ENCODE measurements at regions not wholly inside any gene's neighbourhood (a gene's known extent, or its start where the extent isn't known, plus 50 kb on each side); places are given as distances from the start of the nearest gene placed in this dataset.
A peak's percentile ranks its signal among the peaks of the same experiment; 100 is the strongest.

GRCh38 chr3:141669434-141669833 is 68.7 kb upstream of the RNF7 start:
- no peak for DNase-seq

DNA sequence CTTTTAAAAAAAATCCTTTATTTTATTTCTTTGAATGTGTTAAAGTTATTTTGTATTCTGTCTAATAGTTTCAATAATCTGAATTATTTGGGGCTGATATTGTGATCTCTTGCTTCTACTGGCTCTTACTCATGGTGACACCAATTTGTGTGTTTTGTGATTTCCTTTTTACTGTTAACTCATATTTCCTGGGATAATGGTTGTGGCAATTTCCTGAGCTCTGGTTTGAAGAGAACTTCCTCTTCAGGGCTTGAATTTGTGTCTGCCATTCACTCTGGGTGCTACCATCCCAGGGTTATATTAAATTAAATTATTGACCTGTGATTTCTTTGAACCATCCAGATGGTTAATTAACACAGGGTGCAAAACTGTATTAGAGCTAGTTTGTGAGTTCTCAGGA is 60.4 kb upstream of the RNF7 start:
- DNase-seq: no peak

GRCh38 chr3:141680620-141681389 is 57.3 kb upstream of the RNF7 start:
- DNase-seq: peak; percentile 11 to 92 (median 77)

DNA sequence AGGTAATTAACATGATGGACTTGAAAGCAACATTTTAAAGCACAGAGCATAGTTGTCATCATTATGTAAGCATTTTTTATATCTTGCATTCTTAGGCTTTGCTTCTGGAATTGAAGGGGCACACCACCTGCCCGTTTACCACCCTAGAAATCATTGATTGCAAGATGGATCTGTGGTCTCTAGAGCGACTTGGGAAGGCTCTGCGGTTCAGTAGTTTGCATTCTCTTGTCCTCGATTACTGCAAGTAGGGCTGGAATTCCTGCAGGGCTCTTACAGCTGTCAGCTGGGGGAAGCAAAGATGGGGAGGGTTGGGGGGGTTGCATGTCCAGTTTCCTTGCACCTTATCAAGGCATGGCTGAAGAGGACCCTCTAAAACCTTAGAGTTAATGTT is 56.7 kb upstream of the RNF7 start:
- DNase-seq: no peak

- no peak for DNase-seq
Measured at GRCh38 chr3:141682007-141682406, 56.1 kb upstream of the RNF7 start.

DNA sequence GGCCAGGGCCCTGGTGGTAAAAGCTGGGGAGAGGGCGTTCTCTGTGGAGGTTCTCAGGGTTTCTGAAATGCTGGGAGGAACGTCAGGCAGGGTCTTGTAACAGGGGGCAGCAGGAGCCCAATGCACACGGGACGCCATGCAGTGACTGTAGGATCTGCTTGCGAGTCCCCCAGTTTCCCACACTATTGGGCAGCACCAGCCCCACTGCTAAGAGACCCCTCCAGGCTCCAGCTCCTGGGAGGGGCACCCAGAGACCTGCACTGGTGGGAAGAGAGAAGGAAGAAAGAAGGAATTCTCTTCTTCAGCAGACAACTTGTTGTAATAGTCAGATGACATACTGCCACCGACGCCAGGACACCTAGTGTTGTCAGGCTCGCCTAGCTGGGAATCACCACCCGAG is 55.2 kb upstream of the RNF7 start:
- no peak for DNase-seq

- no peak for DNase-seq
Measured at GRCh38 chr3:141684758-141685157, 53.3 kb upstream of the RNF7 start.

GRCh38 chr3:141686466-141687291 is 51.4 kb upstream of the RNF7 start:
- DNase-seq: no peak
